HG02981 (cell line): ENCODE measurements at regions not wholly inside any gene's neighbourhood (a gene's known extent, or its start where the extent isn't known, plus 50 kb on each side); places are given as distances from the start of the nearest gene placed in this dataset.

ENCODE experiments used
- ATAC-seq: cut with Tn5 transposase; IDR thresholded peaks from one replicate; pipeline ENCODE4 v1.9.1; 2021; ENCODE audit warnings: mild to moderate bottlenecking, moderate library complexity; ENCODE audit not compliant: unreplicated experiment

DNA sequence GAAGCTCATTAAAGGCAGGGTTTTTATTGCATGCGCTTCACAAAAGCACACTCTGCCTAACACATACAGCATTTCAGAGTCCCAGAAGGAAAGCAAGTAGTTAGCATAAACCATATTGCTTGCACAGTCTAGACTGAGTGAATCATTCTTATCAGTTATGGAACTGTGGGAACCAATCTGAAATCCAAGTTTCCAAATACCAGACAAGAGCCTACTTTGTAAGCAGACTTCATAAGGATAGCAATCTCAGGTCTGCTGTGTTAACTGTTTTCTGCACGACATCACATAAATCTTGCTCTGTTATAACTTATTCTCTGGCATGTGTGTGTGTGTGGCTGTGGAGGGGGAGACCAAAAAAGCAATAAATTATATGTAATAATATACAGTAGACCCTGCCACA lies 608.1 kb upstream of the REG3G start:
- ATAC-seq, result no peak

DNA sequence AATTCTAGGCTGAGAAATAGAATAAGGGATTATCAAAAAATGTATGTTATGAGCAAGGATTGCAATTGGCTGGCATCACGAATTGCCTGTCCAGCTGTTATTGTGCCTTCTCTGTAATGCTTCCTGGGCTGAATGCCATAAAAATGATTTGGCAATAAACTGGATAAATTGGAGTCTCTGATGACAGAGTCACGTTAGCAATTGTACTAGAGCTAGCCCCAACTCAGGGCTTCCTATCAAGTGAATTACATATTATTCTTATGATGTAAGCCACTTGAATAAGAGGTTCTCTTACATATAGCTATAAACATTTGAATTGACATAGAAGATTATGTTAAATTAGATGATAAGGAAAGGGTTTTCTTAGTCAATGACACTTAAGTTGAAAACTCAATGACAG lies 607.5 kb upstream of the REG3G start:
- no peak for ATAC-seq

GRCh38 chr2:78420132-78420531 lies 605.4 kb upstream of the REG3G start:
- ATAC-seq, result no peak

GRCh38 chr2:78423631-78424030 lies 601.9 kb upstream of the REG3G start:
- ATAC-seq, result no peak

- no peak for ATAC-seq
Measured at GRCh38 chr2:78427170-78427569, 598.3 kb upstream of the REG3G start.

- no peak for ATAC-seq
Measured at GRCh38 chr2:78431241-78431640, 594.3 kb upstream of the REG3G start.

DNA sequence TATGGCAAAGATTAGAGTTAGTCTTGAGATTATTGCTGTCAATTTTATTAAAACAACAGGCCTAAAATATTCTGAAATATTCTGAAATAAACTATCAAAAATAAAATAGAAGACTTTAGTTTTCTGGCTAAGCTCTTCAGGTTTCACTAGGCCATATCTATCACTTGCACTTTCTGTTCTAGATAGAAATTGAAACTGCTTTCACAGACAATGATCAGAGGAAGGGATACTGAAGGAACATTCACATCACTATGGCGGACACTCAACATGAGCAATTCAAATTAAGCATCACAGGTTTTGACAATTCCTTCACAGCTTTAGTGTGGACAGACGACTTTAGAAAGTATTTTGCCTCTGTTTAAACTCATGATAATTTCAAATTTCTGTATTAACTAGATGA lies 586.4 kb upstream of the REG3G start:
- ATAC-seq, result peak; percentile 91

GRCh38 chr2:78455586-78455985 lies 569.9 kb upstream of the REG3G start:
- no peak for ATAC-seq

GRCh38 chr2:78457269-78457668 lies 568.2 kb upstream of the REG3G start:
- ATAC-seq, result no peak

DNA sequence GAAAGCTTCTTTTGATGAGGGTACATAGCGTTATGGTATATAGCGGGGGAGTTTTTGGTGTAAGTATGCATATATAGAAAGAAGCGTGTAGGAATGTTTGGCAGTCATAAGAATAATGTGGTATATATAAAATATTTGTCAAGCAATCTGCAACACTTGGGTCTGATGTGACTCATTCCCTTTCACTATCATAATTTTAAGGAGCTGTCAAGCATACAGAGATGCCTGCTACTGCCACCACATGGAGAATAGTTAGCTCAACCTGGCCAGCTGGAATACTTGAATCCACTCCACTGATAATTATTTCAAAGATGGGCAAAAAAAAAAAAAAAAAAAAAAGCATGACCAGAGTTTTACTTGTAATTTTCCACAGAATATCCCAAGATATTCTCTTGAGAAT lies 559.8 kb upstream of the REG3G start:
- no peak for ATAC-seq

DNA sequence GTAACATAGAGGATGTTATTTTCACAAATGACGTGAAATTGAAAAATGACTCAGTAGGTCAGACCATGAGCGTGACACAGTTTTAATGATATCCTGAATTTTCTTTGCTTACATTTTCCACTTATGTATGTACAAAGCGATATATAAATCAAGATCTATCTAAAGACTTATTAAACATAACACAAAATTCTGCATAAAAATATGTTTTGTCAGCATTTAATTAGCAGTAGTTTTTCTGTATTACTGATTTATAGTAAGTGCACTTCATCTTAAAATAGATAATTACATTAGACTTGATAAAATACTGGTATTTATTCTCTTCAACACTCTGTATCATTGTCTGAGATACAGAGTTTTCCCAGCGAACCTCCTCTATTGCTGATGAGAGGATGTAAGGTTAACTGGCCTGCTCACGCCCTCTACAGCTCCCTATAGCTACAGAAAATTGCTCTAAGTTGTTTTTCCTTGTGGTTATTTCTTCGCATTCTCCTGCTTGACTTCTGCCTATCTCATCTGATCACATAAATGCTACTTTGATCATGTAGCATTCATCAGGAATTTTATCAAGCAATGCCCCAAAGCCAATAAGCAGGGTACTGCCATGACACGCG lies 548.8 kb upstream of the REG3G start:
- no peak for ATAC-seq

DNA sequence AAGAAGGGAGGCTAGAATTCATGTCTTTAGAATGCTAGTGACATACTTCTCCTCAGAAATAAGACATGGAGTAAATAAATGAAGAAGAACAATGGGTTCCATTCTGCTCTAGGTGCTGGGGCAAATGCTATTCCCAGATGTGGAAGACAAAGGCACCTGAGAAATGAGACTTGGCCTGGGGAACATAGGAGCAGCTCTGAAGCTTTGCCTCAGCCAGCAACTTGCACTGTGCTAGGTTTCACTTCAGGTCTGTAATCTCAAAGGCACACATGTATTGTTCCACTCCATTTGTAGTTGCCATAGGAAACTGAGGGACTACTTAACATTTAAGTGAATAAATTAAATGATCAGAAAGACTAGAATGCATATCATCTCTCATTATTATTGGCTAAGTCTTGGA lies 538.9 kb upstream of the REG3G start:
- no peak for ATAC-seq

DNA sequence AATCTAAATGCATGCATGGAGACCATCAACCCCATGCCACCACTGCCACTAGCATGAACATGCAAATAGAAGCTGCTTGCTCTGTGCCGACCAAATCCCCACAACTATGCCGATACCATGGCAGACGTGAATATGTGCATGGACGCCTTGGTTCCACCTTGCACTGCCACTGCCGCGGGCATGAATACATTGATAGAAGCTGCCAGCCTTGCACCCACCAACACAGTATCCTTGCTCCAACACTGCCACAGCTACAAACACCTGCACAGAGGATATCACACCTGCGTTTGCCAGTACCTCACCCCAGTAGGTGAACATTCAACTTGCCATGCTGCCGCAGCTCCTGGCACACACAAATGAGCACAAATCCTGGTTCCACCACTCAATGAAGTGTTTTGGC lies 527.4 kb upstream of the REG3G start:
- no peak for ATAC-seq

- no peak for ATAC-seq
Measured at GRCh38 chr2:78506301-78506700, 519.2 kb upstream of the REG3G start.

DNA sequence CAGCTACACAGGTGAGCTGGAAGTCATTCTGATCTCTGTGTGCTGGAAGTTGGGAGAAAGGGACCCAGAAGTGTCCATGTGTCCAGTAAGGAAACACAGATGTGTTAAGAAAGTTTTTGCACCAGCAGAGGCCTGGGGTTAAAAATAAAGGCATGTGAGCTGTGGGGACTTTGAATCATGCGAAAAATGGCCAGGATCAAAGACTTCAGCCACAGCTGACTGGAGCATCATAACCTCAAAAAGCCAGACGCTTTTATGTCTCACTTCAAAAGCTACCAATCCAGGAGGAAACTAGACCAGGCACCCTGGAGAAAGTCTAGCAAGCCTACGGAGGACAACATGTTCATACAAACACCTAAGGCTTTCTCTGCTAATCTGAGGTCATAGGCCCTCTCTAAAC lies 503.6 kb upstream of the REG3G start:
- ATAC-seq, result no peak

DNA sequence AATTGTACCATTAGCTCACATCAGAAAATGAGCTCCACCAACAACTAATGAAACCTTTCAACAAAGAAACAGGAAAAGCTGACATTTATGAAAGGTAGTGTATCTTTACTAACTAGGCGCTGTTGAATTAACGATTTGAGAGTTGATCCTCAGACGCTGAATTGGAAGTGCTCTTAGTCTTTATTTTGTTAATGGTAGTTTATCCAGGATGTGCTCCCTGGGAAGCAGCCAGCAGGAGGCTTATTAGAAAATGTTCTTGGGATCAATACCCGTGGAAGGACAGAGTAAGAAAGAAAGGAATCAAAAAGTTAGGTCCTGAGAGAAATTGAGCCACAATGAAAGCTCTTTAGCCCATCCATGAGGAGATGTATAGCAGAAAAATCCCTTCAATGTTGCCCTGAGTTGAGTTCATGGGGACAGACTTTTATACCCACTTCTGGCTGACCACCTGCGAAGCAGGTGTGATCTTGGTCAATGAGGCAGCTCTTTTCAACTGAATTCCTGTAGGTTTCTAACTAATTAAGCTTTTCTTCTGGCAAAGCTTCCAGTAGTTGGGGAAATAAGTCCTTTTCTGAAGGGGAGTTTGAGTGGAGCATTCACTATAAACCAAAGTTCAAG lies 492.6 kb upstream of the REG3G start:
- ATAC-seq, result no peak

DNA sequence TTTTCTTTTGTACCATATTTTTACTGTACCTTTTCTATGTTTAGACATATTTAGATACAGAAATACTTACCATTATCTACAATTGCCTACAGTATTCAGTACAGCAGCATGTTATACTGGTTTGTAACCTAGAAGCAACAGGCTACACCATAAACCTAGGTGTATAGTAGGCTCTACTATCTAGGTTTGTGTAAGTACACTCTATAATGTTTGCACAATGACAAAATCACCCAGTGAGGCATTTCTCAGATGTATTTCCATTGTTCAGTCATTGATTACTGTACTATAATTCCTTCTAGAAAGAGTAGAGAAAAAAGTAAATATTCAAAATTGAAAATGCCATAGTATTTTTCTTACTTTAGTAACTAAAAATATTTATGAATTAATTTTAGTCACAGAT lies 490.1 kb upstream of the REG3G start:
- no peak for ATAC-seq

GRCh38 chr2:78538322-78538721 lies 487.2 kb upstream of the REG3G start:
- ATAC-seq, result no peak

DNA sequence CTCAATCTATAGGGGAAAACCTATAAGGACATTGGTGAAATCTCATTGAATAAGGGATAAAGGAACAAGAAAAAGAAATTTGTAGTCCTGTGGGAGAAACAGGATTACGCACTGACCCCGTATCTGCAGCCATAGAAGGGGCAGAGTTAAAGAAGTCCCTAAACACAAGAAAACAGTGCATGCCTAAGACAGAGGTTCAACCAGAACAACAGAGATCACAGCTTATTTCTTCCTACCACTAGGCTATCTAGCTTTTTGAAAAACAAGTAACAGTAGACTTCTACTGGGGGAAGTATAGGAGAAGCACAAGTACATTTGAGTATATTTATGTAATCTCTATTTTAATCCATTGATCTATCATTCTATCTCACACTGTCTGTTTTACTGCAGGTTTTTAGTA lies 485.2 kb upstream of the REG3G start:
- no peak for ATAC-seq

- ATAC-seq, result no peak
Measured at GRCh38 chr2:78541088-78541450, 484.4 kb upstream of the REG3G start.

DNA sequence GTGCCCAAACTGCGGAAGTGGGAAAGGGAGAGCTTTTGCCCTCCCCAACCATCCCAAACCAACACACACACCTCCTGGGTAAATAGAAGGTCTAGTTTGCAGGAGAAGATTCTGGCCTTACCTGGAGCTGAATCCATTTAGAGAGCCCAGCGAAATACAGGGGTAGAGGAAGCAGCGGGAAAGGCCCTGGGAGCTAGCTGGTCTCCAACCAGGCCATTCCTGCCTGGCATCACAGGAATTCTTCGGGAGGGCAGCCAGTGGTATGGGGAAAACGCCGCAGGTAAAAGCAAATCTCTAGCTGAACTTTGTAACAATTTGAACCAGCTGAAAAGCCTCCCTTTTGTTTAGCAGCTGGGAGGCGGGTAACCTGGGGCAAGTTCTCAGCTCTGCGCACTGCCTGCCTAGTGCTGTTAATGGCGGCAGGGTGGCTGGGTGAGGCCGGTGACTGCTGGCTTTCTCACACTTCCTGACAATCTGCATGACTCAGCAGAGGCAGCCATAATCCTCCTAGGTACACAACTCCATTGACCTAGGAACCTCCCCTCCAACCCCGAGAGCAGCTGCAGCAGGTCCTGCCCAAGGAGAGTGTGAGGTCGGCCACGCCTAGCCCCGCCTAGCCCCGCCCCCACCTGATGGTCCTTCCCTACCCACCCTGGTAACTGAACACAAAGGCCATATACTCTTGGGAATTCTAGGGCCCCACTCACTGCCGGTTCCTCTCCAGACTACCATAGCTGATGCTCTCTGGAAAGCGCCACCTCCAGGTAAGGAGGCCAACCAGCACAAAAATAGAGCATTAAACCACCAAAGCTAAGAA lies 483.8 kb upstream of the REG3G start:
- ATAC-seq, result no peak

- no peak for ATAC-seq
Measured at GRCh38 chr2:78546843-78547242, 478.7 kb upstream of the REG3G start.
